Endodermal cell (in vitro differentiated cells): ENCODE measurements at regions not wholly inside any gene's neighbourhood (a gene's known extent, or its start where the extent isn't known, plus 50 kb on each side); places are given as distances from the start of the nearest gene placed in this dataset.

ENCODE experiments used
- DNase-seq: peaks from one replicate; pipeline ENCODE4 v3.0.0-alpha.2; 2017
- H3K27ac ChIP-seq: 2 replicates; pipeline ENCODE4 v1.5.1; 2013; ENCODE audit warnings: mild to moderate bottlenecking, low read depth, low read length, moderate library complexity
- H3K27me3 ChIP-seq: 2 replicates; pipeline ENCODE4 v1.6.1; 2013; ENCODE audit warnings: mild to moderate bottlenecking, low read length, moderate library complexity; ENCODE audit not compliant: insufficient read depth, control insufficient read depth, poor library complexity, severe bottlenecking
- H3K36me3 ChIP-seq: 2 replicates; pipeline ENCODE4 v1.7.0; 2013; ENCODE audit warnings: mild to moderate bottlenecking, low read length, moderate library complexity; ENCODE audit not compliant: control insufficient read depth, insufficient read depth
- H3K4me1 ChIP-seq: one replicate; pipeline ENCODE4 v1.7.0; 2013; ENCODE audit warnings: low read length; ENCODE audit not compliant: control insufficient read depth, insufficient read depth
- H3K4me3 ChIP-seq: 2 replicates; pipeline ENCODE4 v1.5.1; 2013; ENCODE audit warnings: mild to moderate bottlenecking, low read length, moderate library complexity
- H3K9ac ChIP-seq: 2 replicates; pipeline ENCODE4 v1.6.1; 2013; ENCODE audit warnings: mild to moderate bottlenecking, low read length, moderate library complexity; ENCODE audit not compliant: poor library complexity, severe bottlenecking; ENCODE audit errors: extremely low read depth
- H3K9me3 ChIP-seq: 2 replicates; pipeline ENCODE4 v1.6.1; 2013; ENCODE audit warnings: mild to moderate bottlenecking, low read length, moderate library complexity; ENCODE audit not compliant: control insufficient read depth
- H3K27ac Mint-ChIP-seq: 2 replicates; pipeline ENCODE4 v1.8.0; 2020; ENCODE audit warnings: mixed read lengths
- H3K27me3 Mint-ChIP-seq: 2 replicates; pipeline ENCODE4 v1.8.0; 2021; ENCODE audit warnings: mild to moderate bottlenecking, mixed read lengths; ENCODE audit not compliant: insufficient read depth
- H3K36me3 Mint-ChIP-seq: 2 replicates; pipeline ENCODE4 v1.8.0; 2020; ENCODE audit warnings: low read depth, mixed read lengths
- H3K4me1 Mint-ChIP-seq: 2 replicates; pipeline ENCODE4 v1.8.0; 2020; ENCODE audit warnings: mixed read lengths
- H3K4me3 Mint-ChIP-seq: 2 replicates; pipeline ENCODE4 v1.8.0; 2020; ENCODE audit warnings: mild to moderate bottlenecking, moderate library complexity, mixed read lengths
- H3K9me3 Mint-ChIP-seq: 2 replicates; pipeline ENCODE4 v1.8.0; 2020; ENCODE audit warnings: mild to moderate bottlenecking, mixed read lengths
- WGBS, 2 experiments: methylation state at CpG; one replicate each; pipeline versions ENCODE4 v1.1.5 to v1.1.7; 2013; ENCODE audit warnings: missing lambda C conversion rate in 2 of 2, mixed read lengths in 1 of 2; ENCODE audit not compliant: insufficient coverage in 1 of 2, insufficient read length in 1 of 2; 5-methylcytosine and 5-hydroxymethylcytosine counted together
- TF ChIP-seq, protein P1 (sequence below): fragments of 200-600 bp; sonication (generic); conservative IDR thresholded peaks from 2 replicates; pipeline ENCODE4 v1.5.0; 2021; ENCODE audit warnings: antibody characterized with exemption, mild to moderate bottlenecking

DNA sequence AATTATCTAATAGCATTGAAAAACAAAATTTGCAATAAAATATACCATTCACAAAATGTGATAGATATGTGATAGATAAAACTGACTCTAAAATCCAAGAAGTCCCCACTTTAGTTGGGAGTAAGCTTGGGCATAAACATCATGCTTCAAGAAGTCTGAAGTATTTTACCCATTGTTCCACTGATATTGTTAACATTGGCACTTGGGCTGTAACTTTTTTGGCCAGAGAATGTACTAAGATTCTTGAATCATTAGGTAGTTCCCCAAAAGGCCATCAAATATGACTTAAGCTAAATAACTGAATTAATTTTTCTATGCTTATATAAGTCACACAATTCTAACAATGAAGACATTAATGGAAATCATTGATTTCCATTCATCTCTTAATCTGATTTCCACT lies 413.6 kb downstream of the CDH2 start:
- no peaks in the 10 kb centered on the region for H3K4me1 ChIP-seq
- Mint-ChIP-seq H3K27me3 (peaks cover 4% of the 10 kb centered on the region), H3K36me3 (no peaks in the 10 kb centered on the region), H3K4me3 (no peak overlapping the region), H3K4me1 (peaks cover 11% of the 10 kb centered on the region), H3K9me3 (no peaks in the 10 kb centered on the region), H3K27ac (no peak overlapping the region)
- no peak for DNase-seq
- no peaks in the 10 kb centered on the region for H3K36me3 ChIP-seq
- no peak overlapping the region for H3K27ac ChIP-seq
- no peaks in the 10 kb centered on the region for H3K9me3 ChIP-seq
- H3K4me3 ChIP-seq = no peak overlapping the region
- TF ChIP-seq, protein P1, sequence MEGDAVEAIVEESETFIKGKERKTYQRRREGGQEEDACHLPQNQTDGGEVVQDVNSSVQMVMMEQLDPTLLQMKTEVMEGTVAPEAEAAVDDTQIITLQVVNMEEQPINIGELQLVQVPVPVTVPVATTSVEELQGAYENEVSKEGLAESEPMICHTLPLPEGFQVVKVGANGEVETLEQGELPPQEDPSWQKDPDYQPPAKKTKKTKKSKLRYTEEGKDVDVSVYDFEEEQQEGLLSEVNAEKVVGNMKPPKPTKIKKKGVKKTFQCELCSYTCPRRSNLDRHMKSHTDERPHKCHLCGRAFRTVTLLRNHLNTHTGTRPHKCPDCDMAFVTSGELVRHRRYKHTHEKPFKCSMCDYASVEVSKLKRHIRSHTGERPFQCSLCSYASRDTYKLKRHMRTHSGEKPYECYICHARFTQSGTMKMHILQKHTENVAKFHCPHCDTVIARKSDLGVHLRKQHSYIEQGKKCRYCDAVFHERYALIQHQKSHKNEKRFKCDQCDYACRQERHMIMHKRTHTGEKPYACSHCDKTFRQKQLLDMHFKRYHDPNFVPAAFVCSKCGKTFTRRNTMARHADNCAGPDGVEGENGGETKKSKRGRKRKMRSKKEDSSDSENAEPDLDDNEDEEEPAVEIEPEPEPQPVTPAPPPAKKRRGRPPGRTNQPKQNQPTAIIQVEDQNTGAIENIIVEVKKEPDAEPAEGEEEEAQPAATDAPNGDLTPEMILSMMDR = no peak
- no peaks in the 10 kb centered on the region for H3K27me3 ChIP-seq
- no peak overlapping the region for H3K9ac ChIP-seq

DNA sequence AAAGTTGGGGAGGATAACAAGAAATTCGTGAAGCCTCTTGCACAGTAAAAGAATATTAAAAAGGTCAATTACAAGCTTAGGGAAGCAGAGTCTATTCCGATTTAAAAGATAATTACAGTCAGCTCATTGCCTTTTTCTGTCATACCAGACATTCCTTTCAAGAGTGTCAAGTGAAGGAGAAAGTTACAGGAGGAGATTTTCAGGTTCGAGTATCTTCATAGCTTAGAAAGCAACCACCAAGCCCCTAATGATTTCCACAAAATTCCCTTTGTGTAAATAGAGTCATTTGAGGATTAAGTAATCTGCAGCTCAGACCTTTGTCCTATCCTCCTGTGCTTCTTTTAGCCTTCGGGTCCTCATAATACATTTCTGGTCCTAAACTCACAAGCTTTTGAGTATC lies 414.9 kb downstream of the CDH2 start:
- TF ChIP-seq, protein P1 = no peak

DNA sequence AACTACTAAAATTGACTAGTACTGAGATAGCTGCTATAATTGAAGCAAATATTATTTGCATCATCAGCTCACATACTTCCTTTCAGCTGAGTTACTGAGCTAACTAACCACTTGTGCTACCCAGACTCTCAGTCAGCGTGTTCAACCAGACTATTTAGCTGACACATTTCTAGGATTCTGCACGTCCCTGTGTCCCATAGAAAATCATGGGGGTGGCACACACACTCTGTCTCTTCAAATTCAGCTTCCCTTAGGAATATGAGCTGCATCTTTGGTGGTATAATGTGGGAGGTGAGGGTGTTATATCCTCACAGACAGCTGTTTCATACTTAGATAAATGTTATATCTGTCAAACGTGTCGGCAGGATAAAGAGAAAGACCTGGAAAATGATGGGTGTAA lies 424.0 kb downstream of the CDH2 start:
- no peaks in the 10 kb centered on the region for H3K9me3 Mint-ChIP-seq
- no peak overlapping the region for H3K4me3 ChIP-seq

More for the DNA sequence above, 414.9 kb downstream of the CDH2 start:
- Histone ChIP-seq H3K9ac (no peak overlapping the region), H3K36me3 (no peaks in the 10 kb centered on the region), H3K27ac (no peak overlapping the region), H3K4me3 (no peak overlapping the region), H3K9me3 (no peaks in the 10 kb centered on the region), H3K27me3 (no peaks in the 10 kb centered on the region), H3K4me1 (no peaks in the 10 kb centered on the region)
- DNase-seq = no peak
- no peak overlapping the region for H3K4me3 Mint-ChIP-seq
- 75 to 82% methylated on average over 1 to 4 of the region's 4 CpGs for WGBS, 2 experiments
- H3K4me1 Mint-ChIP-seq = peaks cover 16% of the 10 kb centered on the region
- no peaks in the 10 kb centered on the region for H3K9me3 Mint-ChIP-seq
- no peaks in the 10 kb centered on the region for H3K36me3 Mint-ChIP-seq
- H3K27me3 Mint-ChIP-seq = peaks cover 1% of the 10 kb centered on the region
- no peak overlapping the region for H3K27ac Mint-ChIP-seq

More for the DNA sequence above, 424.0 kb downstream of the CDH2 start:
- Histone ChIP-seq H3K9me3 (no peaks in the 10 kb centered on the region), H3K9ac (no peak overlapping the region), H3K27ac (no peak overlapping the region), H3K27me3 (no peaks in the 10 kb centered on the region), H3K4me1 (no peaks in the 10 kb centered on the region), H3K36me3 (no peaks in the 10 kb centered on the region)
- Mint-ChIP-seq H3K4me1 (peaks cover 15% of the 10 kb centered on the region), H3K27ac (no peak overlapping the region), H3K36me3 (no peaks in the 10 kb centered on the region), H3K27me3 (no peaks in the 10 kb centered on the region), H3K4me3 (no peak overlapping the region)
- 96 to 100% methylated on average over 1 to 4 of the region's 4 CpGs for WGBS, 2 experiments
- DNase-seq = no peak
- TF ChIP-seq, protein P1 = no peak
